Gastroesophageal sphincter (tissue), 4 donors: ENCODE measurements at regions not wholly inside any gene's neighbourhood (a gene's known extent, or its start where the extent isn't known, plus 50 kb on each side); places are given as distances from the start of the nearest gene placed in this dataset.

ENCODE experiments used
- ATAC-seq: fragments of 150-250 bp; one replicate; pipeline ENCODE4 v1.9.1; 2016; ENCODE audit warnings: mild to moderate bottlenecking, moderate library complexity
- H3K27ac ChIP-seq, 4 donors: fragments of 200-600 bp; sonication (generic) in 3 of 4; 1 replicate in 3 of 4; 2 replicates in 1 of 4; pipeline ENCODE4 v1.5.1; 2016 to 2019
- H3K27me3 ChIP-seq: fragments of 200-600 bp; sonication (generic); one replicate; pipeline ENCODE4 v1.5.1; 2019
- H3K36me3 ChIP-seq, 2 donors: fragments of 200-600 bp; sonication (generic); one replicate each; pipeline ENCODE4 v1.5.1; 2019; ENCODE audit warnings: control low read depth in 1 of 2
- H3K4me1 ChIP-seq, 3 donors: fragments of 200-600 bp; sonication (generic); 1 replicate in 2 of 3; 2 replicates in 1 of 3; pipeline ENCODE4 v1.5.1; 2016 to 2019; ENCODE audit warnings: control low read depth in 2 of 3
- H3K4me3 ChIP-seq, 2 donors: fragments of 200-600 bp; sonication (generic); one replicate each; pipeline ENCODE4 v1.5.1; 2019; ENCODE audit warnings: mild to moderate bottlenecking in 1 of 2, moderate library complexity in 1 of 2
- H3K9me3 ChIP-seq, 3 donors: fragments of 200-600 bp; sonication (generic); one replicate each; pipeline ENCODE4 v1.5.1; 2017 to 2019; ENCODE audit warnings: control low read depth in 2 of 3
- CTCF ChIP-seq, 4 experiments: fragments of 200-600 bp in 2 of 4; fragments of 450-650 bp in 2 of 4; sonication (generic) in 1 of 4; IDR thresholded peaks; one replicate each; pipeline ENCODE4 v1.5.1; 2017 to 2019; ENCODE audit warnings: antibody characterized with exemption in 4 of 4, mild to moderate bottlenecking in 2 of 4, moderate library complexity in 2 of 4
- EP300 ChIP-seq: sonication (generic); formaldehyde crosslinking; IDR thresholded peaks from one replicate; pipeline ENCODE4 v1.6.1; 2017; ENCODE audit warnings: antibody characterized with exemption, mild to moderate bottlenecking
- POLR2A ChIP-seq, 2 donors: fragments of 450-650 bp; IDR thresholded peaks; one replicate each; pipeline ENCODE4 v1.6.1; 2017; ENCODE audit warnings: antibody characterized with exemption in 2 of 2, mild to moderate bottlenecking in 2 of 2, moderate library complexity in 1 of 2
- POLR2AphosphoS5 ChIP-seq: sonication (generic); formaldehyde crosslinking; IDR thresholded peaks from one replicate; pipeline ENCODE4 v1.6.1; 2017; ENCODE audit warnings: antibody characterized with exemption
- WGBS, 2 donors: methylation state at CpG; one replicate each; pipeline ENCODE4 v1.1.5; 2018; ENCODE audit warnings: low coverage in 1 of 2; 5-methylcytosine and 5-hydroxymethylcytosine counted together

- Histone ChIP-seq H3K4me1 (no peaks in the 10 kb centered on the region), H3K9me3 (no peaks in the 10 kb centered on the region), H3K4me3 (no peak overlapping the region), H3K27ac (no peak overlapping the region), H3K27me3 (peaks cover 88% of the 10 kb centered on the region), H3K36me3 (no peaks in the 10 kb centered on the region)
- TF ChIP-seq CTCF (IDR thresholded peaks at IDR 0.05) (no peak), POLR2A (IDR thresholded peaks at IDR 0.05) (no peak), POLR2AphosphoS5 (no peak), EP300 (no peak)
- 81 to 100% methylated on average over 1 to 3 of the region's 6 CpGs for WGBS, 2 donors
- ATAC-seq: no peak
Measured at GRCh38 chr11:69970785-69971535, 107.2 kb upstream of the ANO1 start.

GRCh38 chr11:69971741-69972140 is 106.4 kb upstream of the ANO1 start:
- TF ChIP-seq POLR2AphosphoS5 (no peak), CTCF (IDR thresholded peaks at IDR 0.05) (no peak), POLR2A (IDR thresholded peaks at IDR 0.05) (no peak), EP300 (no peak)
- no peak for ATAC-seq
- no peaks in the 10 kb centered on the region for H3K36me3 ChIP-seq
- H3K4me1 ChIP-seq: no peaks in the 10 kb centered on the region
- WGBS, 2 donors: 88% methylated on average over 10 of the region's 11 CpGs; no CpG with 5 or more reads in 1 of the 2 donors
- H3K27ac ChIP-seq: no peak overlapping the region
- no peaks in the 10 kb centered on the region for H3K9me3 ChIP-seq
- no peak overlapping the region for H3K4me3 ChIP-seq
- H3K27me3 ChIP-seq: peaks cover 82% of the 10 kb centered on the region

GRCh38 chr11:69972351-69972802 is 105.7 kb upstream of the ANO1 start:
- H3K9me3 ChIP-seq: no peaks in the 10 kb centered on the region
- H3K36me3 ChIP-seq: no peaks in the 10 kb centered on the region
- peaks cover 82% of the 10 kb centered on the region for H3K27me3 ChIP-seq
- H3K4me3 ChIP-seq: no peak overlapping the region
- WGBS, 2 donors: 72 to 88% methylated on average over 3 to 13 of the region's 15 CpGs
- no peak overlapping the region for H3K27ac ChIP-seq
- no peak for TF ChIP-seq POLR2A (IDR thresholded peaks at IDR 0.05)
- TF ChIP-seq EP300: no peak
- no peak for TF ChIP-seq POLR2AphosphoS5
- TF ChIP-seq CTCF (IDR thresholded peaks at IDR 0.05): no peak
- no peak for ATAC-seq
- no peaks in the 10 kb centered on the region for H3K4me1 ChIP-seq

- Histone ChIP-seq H3K4me1 (no peaks in the 10 kb centered on the region), H3K9me3 (no peaks in the 10 kb centered on the region), H3K27me3 (peaks cover 82% of the 10 kb centered on the region), H3K4me3 (no peak overlapping the region), H3K27ac (no peak overlapping the region), H3K36me3 (no peaks in the 10 kb centered on the region)
- ATAC-seq: no peak
- WGBS, 2 donors: 34 to 48% methylated on average over 3 to 4 of the region's 4 CpGs
- no peak for TF ChIP-seq POLR2A (IDR thresholded peaks at IDR 0.05)
- TF ChIP-seq EP300: no peak
- TF ChIP-seq POLR2AphosphoS5: no peak
- no peak for TF ChIP-seq CTCF (IDR thresholded peaks at IDR 0.05)
Measured at GRCh38 chr11:69974528-69974927, 103.6 kb upstream of the ANO1 start.

- no peak for TF ChIP-seq CTCF (IDR thresholded peaks at IDR 0.05)
- TF ChIP-seq EP300: no peak
- no peak for TF ChIP-seq POLR2A (IDR thresholded peaks at IDR 0.05)
- TF ChIP-seq POLR2AphosphoS5: no peak
- WGBS, 2 donors: 94% methylated on average over 5 of the region's 7 CpGs; no CpG with 5 or more reads in 1 of the 2 donors
- Histone ChIP-seq H3K9me3 (no peaks in the 10 kb centered on the region), H3K36me3 (no peaks in the 10 kb centered on the region), H3K4me3 (no peak overlapping the region), H3K4me1 (no peaks in the 10 kb centered on the region), H3K27me3 (peaks cover 82% of the 10 kb centered on the region), H3K27ac (no peak overlapping the region)
- no peak for ATAC-seq
Measured at GRCh38 chr11:69975822-69976221, 102.3 kb upstream of the ANO1 start.
